Suprapubic skin (tissue), 4 donors: ENCODE measurements at regions not wholly inside any gene's neighbourhood (a gene's known extent, or its start where the extent isn't known, plus 50 kb on each side); places are given as distances from the start of the nearest gene placed in this dataset.
"Not testable (repeated sequence)": the region's sequence is repeated elsewhere in the genome, so short reads cannot be mapped to it uniquely, and the experiment has no call there.

Experiments
- DNase-seq, 2 donors: peaks; one replicate each; pipeline ENCODE4 v3.0.0-alpha.2; 2019; ENCODE audit warnings: low spot score in 2 of 2
- H3K27ac ChIP-seq: fragments of 200-600 bp; sonication (generic); one replicate; pipeline ENCODE4 v1.5.1; 2019
- H3K27me3 ChIP-seq: fragments of 200-600 bp; sonication (generic); one replicate; pipeline ENCODE4 v1.5.1; 2019
- H3K36me3 ChIP-seq: fragments of 200-600 bp; sonication (generic); one replicate; pipeline ENCODE4 v1.5.1; 2019
- H3K4me1 ChIP-seq: fragments of 200-600 bp; sonication (generic); one replicate; pipeline ENCODE4 v1.5.1; 2019
- H3K4me3 ChIP-seq: fragments of 200-600 bp; sonication (generic); one replicate; pipeline ENCODE4 v1.5.1; 2019; ENCODE audit warnings: mild to moderate bottlenecking
- H3K9me3 ChIP-seq: fragments of 200-600 bp; sonication (generic); one replicate; pipeline ENCODE4 v1.5.1; 2019
- CTCF ChIP-seq, 2 donors: fragments of 200-600 bp in 1 of 2; fragments of 450-650 bp in 1 of 2; sonication (generic) in 1 of 2; IDR thresholded peaks; one replicate each; pipeline ENCODE4 v1.5.1; 2016 to 2019; ENCODE audit warnings: antibody characterized with exemption in 2 of 2, mild to moderate bottlenecking in 1 of 2, moderate library complexity in 1 of 2
- EP300 ChIP-seq: sonication (generic); formaldehyde crosslinking; IDR thresholded peaks from one replicate; pipeline ENCODE4 v1.6.1; 2017; ENCODE audit warnings: antibody characterized with exemption
- POLR2A ChIP-seq, 2 donors: fragments of 450-650 bp; IDR thresholded peaks; one replicate each; pipeline ENCODE4 v1.6.1; 2017; ENCODE audit warnings: antibody characterized with exemption in 2 of 2, mild to moderate bottlenecking in 2 of 2, moderate library complexity in 2 of 2
- POLR2AphosphoS5 ChIP-seq, 3 donors: sonication (generic); formaldehyde crosslinking; IDR thresholded peaks; one replicate each; pipeline ENCODE4 v1.6.1; 2017; ENCODE audit warnings: antibody characterized with exemption in 3 of 3
- WGBS: methylation state at CpG from one replicate; pipeline ENCODE4 v1.1.5; 2018; 5-methylcytosine and 5-hydroxymethylcytosine counted together

- Histone ChIP-seq H3K27me3 (no peaks in the 10 kb centered on the region), H3K4me1 (no peaks in the 10 kb centered on the region), H3K9me3 (no peaks in the 10 kb centered on the region), H3K4me3 (no peak overlapping the region), H3K36me3 (no peaks in the 10 kb centered on the region), H3K27ac (no peak overlapping the region)
- WGBS, result 54% methylated on average over 2 of the region's 2 CpGs
- DNase-seq, result no peak
- no peak for TF ChIP-seq CTCF (IDR thresholded peaks at IDR 0.05)
- TF ChIP-seq EP300, result no peak
- no peak for TF ChIP-seq POLR2AphosphoS5 (IDR thresholded peaks at IDR 0.05)
- no peak for TF ChIP-seq POLR2A (IDR thresholded peaks at IDR 0.05)
Measured at GRCh38 chr1:30444850-30445249, 278.5 kb downstream of the MATN1 start.

- 78% methylated on average over 1 of the region's 1 CpG for WGBS
- no peaks in the 10 kb centered on the region for H3K9me3 ChIP-seq
- TF ChIP-seq POLR2A (IDR thresholded peaks at IDR 0.05) (no peak), POLR2AphosphoS5 (IDR thresholded peaks at IDR 0.05) (no peak), EP300 (no peak), CTCF (IDR thresholded peaks at IDR 0.05) (no peak)
- H3K27me3 ChIP-seq, result no peaks in the 10 kb centered on the region
- H3K27ac ChIP-seq, result no peak overlapping the region
- H3K4me3 ChIP-seq, result no peak overlapping the region
- no peaks in the 10 kb centered on the region for H3K4me1 ChIP-seq
- H3K36me3 ChIP-seq, result no peaks in the 10 kb centered on the region
- peak in 1 of 2 donors; percentile 43 for DNase-seq
Measured at GRCh38 chr1:30444401-30444800, 279.0 kb downstream of the MATN1 start.

GRCh38 chr1:30438274-30438673 is 285.1 kb downstream of the MATN1 start:
- 86% methylated on average over 8 of the region's 9 CpGs for WGBS
- not testable (repeated sequence) for H3K4me3 ChIP-seq, H3K9me3 ChIP-seq, H3K4me1 ChIP-seq, H3K27me3 ChIP-seq, DNase-seq, H3K27ac ChIP-seq, H3K36me3 ChIP-seq

- H3K9me3 ChIP-seq, result no peaks in the 10 kb centered on the region
- no peak for TF ChIP-seq POLR2A (IDR thresholded peaks at IDR 0.05)
- no peak for TF ChIP-seq EP300
- H3K4me3 ChIP-seq, result no peak overlapping the region
- peak in 1 of 2 donors; percentile 43 for DNase-seq
- 91% methylated on average over 5 of the region's 5 CpGs for WGBS
- H3K36me3 ChIP-seq, result no peaks in the 10 kb centered on the region
- no peak overlapping the region for H3K27ac ChIP-seq
- H3K27me3 ChIP-seq, result no peaks in the 10 kb centered on the region
- no peaks in the 10 kb centered on the region for H3K4me1 ChIP-seq
Measured at GRCh38 chr1:30437059-30437576, 286.3 kb downstream of the MATN1 start.

GRCh38 chr1:30427545-30427944 is 295.8 kb downstream of the MATN1 start:
- TF ChIP-seq POLR2AphosphoS5 (IDR thresholded peaks at IDR 0.05) (no peak), CTCF (IDR thresholded peaks at IDR 0.05) (no peak), EP300 (no peak), POLR2A (IDR thresholded peaks at IDR 0.05) (no peak)
- WGBS, result 36% methylated on average over 2 of the region's 2 CpGs
- H3K9me3 ChIP-seq, result no peaks in the 10 kb centered on the region
- H3K27me3 ChIP-seq, result no peaks in the 10 kb centered on the region
- no peaks in the 10 kb centered on the region for H3K4me1 ChIP-seq
- H3K36me3 ChIP-seq, result no peaks in the 10 kb centered on the region
- no peak overlapping the region for H3K27ac ChIP-seq
- DNase-seq, result no peak
- no peak overlapping the region for H3K4me3 ChIP-seq

- no peaks in the 10 kb centered on the region for H3K27me3 ChIP-seq
- peak in 1 of 2 donors; percentile 41 for DNase-seq
- H3K4me1 ChIP-seq, result peaks cover 7% of the 10 kb centered on the region
- no peak overlapping the region for H3K4me3 ChIP-seq
- no peaks in the 10 kb centered on the region for H3K9me3 ChIP-seq
- H3K27ac ChIP-seq, result no peak overlapping the region
- TF ChIP-seq POLR2AphosphoS5 (IDR thresholded peaks at IDR 0.05) (no peak), POLR2A (IDR thresholded peaks at IDR 0.05) (no peak), EP300 (no peak), CTCF (IDR thresholded peaks at IDR 0.05) (no peak)
- 43% methylated on average over 4 of the region's 4 CpGs for WGBS
- H3K36me3 ChIP-seq, result no peaks in the 10 kb centered on the region
Measured at GRCh38 chr1:30425046-30425445, 298.3 kb downstream of the MATN1 start.
